ENCODE measurements at regions not wholly inside any gene's neighbourhood (a gene's known extent, or its start where the extent isn't known, plus 50 kb on each side); places are given as distances from the start of the nearest gene placed in this dataset.

DNA sequence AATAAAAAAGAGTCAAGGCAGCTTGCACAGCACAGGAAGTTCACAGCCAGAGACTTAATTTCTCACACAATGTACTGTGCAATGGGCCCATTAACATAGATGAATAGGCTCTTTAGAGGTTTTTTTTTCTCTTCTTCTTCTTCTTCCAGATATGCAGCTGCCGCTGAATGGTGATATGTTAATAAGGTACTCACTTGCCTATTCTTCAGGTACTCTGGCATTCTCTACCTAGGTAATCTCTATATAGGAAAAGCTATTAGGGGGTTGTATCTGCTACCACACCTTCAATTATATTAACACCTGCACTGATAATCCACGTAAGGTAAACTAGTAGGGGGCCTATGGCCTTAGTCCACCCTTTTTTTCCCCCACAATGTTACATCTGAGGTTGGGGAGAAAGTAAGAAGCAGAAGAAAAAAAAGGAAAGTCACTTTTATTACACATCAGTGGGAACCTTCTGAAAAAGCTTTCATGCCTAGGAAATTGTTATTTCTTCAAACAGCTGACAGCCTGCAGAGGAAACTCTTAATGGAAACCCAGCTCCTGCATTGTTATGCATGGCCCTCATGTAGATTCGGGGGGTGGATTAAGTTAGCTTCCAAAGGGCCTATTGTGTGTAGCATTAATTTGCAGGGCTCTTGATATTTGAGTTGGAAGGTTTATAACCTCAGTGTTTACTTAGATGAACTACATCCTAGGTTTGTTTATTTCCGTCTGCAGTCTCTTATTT lies 525.5 kb downstream of the ZIC1 start:
- DNase-seq (ENCODE audit: low read depth, low spot score), result no peak
- in situ Hi-C loops (cut with HindIII; ENCODE audit: low pct_unique_long_range_greater_than_20kb, low sequenced_read_pairs), result no loop called here

GRCh38 chr3:147937341-147937740 lies 528.2 kb downstream of the ZIC1 start:
- in situ Hi-C loops (cut with HindIII; ENCODE audit: low pct_unique_long_range_greater_than_20kb, low sequenced_read_pairs), result no loop called here
- DNase-seq (ENCODE audit: low read depth, low spot score), result peak; percentile 40

DNA sequence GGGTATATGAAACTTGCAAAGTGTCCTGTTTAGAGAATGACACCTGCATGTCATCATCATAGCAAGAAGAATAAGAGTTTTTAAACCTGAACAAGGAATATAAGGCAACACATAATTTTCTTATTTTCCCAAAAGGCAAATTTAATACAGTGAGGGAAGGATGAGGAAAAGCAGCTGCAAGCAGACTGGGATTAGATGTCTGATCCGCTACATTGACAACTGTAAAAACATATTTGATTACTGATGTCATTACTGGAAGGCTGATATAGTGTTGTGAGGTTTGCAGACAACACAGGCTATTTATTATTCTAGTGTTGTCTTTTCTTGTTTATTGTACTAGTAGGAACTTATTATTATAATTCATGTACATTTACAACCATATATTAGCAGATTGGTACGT lies 528.7 kb downstream of the ZIC1 start:
- DNase-seq (ENCODE audit: low read depth, low spot score), result no peak
- in situ Hi-C loops (cut with HindIII; ENCODE audit: low pct_unique_long_range_greater_than_20kb, low sequenced_read_pairs), result no loop called here

DNA sequence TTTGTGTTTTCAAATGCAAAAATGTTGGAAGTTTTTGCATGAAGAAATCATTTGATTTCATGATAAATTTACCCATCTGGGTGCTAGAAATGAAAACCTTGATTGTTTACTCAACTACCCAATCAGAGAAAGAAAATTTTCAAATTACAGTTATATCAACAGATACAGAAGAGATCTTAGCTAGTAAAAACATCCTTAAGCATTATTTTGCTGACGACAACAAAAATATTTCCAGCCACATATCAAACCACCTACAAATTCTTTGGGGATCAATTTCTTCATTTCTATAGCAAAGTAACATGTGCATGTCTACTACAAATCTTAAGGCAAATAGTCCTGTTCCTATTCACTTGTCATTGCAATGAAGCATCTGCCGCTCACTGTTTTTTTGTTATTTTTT lies 530.3 kb downstream of the ZIC1 start:
- DNase-seq (ENCODE audit: low read depth, low spot score), result no peak
- in situ Hi-C loops (cut with HindIII; ENCODE audit: low pct_unique_long_range_greater_than_20kb, low sequenced_read_pairs), result no loop called here

DNA sequence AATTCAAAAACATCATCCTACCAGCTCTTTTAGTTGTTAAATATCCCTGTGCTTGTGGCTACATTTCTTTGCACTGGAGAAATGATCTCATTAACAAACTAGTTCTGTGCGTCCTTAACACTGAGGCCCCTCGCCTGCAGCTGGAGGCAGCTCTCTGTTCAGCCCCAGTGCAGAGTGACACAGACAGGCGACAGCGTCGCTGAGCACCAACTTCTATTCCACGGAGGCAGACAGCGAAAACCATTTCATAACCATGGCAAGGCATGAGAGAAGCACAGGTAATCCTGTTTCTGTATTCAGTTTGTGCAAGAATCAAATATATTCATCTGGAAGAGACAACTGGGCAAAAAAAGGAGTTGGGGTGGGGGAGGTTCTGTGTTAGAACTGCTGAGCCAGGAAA lies 530.7 kb downstream of the ZIC1 start:
- in situ Hi-C loops (cut with HindIII; ENCODE audit: low pct_unique_long_range_greater_than_20kb, low sequenced_read_pairs), result no loop called here
- DNase-seq (ENCODE audit: low read depth, low spot score), result no peak

- in situ Hi-C loops (cut with HindIII; ENCODE audit: low pct_unique_long_range_greater_than_20kb, low sequenced_read_pairs), result no loop called here
- no peak for DNase-seq (ENCODE audit: low read depth, low spot score)
These were observed 531.4 kb downstream of the ZIC1 start for GRCh38 chr3:147940405-147941193.

- in situ Hi-C loops (cut with HindIII; ENCODE audit: low pct_unique_long_range_greater_than_20kb, low sequenced_read_pairs), result no loop called here
- DNase-seq (ENCODE audit: low read depth, low spot score), result no peak
These were observed 532.8 kb downstream of the ZIC1 start for GRCh38 chr3:147941969-147942368.

DNA sequence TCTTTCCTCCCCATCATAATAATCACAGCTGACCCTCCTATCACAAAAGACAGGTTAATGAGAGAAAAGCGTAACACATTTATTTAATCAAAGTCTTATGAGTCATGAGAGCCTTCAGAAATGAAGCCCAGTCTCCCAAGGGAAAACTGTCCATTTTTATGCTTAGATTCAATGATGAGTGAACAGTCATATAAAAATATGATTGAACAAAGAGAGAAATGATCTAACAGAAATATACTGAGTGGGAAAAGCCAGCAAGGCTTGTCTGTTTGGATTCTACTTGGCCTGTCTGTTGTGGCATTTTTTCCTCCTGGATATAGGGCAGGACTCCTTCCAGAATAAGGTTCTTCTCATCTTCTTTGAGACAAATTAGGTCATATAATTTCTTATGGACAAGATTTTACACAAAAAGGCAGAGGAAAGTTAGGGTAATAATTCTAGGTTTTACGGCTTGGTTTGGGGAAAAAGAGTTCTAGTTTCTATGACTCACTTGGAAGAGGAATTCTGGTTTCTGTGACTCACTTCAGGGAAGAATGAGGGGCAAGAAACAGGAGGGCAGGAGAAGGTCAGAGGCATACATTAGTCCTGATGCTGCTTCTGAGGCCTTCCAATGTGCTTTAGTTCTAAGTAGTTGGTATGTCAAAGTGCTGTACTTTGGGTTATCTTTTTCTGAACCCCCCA lies 534.2 kb downstream of the ZIC1 start:
- in situ Hi-C loops (cut with HindIII; ENCODE audit: low pct_unique_long_range_greater_than_20kb, low sequenced_read_pairs), result no loop called here
- peak; percentile 32 for DNase-seq (ENCODE audit: low read depth, low spot score)

GRCh38 chr3:147945968-147946519 lies 536.9 kb downstream of the ZIC1 start:
- DNase-seq (ENCODE audit: low read depth, low spot score), result peak; percentile 82
- in situ Hi-C loops (cut with HindIII; ENCODE audit: low pct_unique_long_range_greater_than_20kb, low sequenced_read_pairs), result no loop called here

DNA sequence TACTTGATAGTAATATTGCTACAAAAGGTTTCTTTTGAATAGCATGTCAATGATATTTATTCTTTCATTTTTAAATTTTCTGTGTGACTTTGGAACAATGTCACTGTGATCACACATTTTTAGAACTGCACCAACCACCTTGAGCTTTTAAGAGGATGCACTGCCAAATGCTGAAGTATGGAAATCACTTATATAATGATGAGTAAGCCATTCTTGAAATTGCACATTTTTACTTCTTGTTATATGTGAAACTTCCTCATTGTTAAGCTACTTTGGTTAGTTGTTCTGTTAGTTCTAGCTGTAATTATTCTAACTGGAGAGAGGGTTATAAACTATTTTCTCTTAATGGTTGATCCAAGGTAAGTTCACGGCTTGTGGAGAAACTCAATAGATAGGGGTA lies 547.5 kb downstream of the ZIC1 start:
- in situ Hi-C loops (cut with HindIII; ENCODE audit: low pct_unique_long_range_greater_than_20kb, low sequenced_read_pairs), result no loop called here
- no peak for DNase-seq (ENCODE audit: low read depth, low spot score)

DNA sequence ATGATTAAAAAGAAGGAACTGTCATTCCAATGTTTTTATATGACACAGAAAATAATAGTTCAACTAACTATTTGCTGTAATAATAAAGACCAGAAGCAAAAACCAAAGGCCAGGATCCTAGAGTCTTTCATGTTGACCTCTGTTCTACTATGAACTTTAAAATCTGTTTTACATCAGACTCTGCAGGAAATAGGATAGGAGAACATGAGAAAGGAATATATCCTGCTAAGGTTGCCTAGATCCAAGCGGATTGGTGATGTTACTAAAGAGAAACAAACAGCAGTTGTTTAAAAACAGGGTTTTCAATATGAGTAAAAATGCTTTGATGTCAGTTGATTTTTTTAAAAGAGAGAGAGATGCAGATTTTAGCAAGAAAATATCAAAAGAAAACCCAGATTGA lies 549.6 kb downstream of the ZIC1 start:
- in situ Hi-C loops (cut with HindIII; ENCODE audit: low pct_unique_long_range_greater_than_20kb, low sequenced_read_pairs), result no loop called here
- no peak for DNase-seq (ENCODE audit: low read depth, low spot score)

DNA sequence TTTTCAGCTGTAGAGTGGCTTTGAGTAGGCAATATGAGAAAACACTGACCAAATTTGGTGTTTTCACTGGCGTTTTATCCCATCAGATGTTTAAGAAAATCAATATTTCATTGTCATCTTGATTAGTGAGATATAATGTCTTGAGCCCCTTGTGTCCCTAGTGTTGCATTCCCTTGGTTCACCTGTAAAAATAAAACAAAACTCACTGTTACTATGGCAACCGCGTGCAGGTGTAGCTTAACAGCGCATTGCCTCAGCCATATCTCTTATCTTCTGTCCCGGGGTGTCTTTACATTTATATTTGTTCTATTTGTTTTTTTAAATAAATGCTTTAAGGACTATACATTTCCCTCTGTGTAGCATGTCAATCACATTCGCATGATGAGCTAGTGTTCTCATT lies 551.6 kb downstream of the ZIC1 start:
- DNase-seq (ENCODE audit: low read depth, low spot score), result no peak
- in situ Hi-C loops (cut with HindIII; ENCODE audit: low pct_unique_long_range_greater_than_20kb, low sequenced_read_pairs), result no loop called here

GRCh38 chr3:147962408-147963164 lies 553.4 kb downstream of the ZIC1 start:
- DNase-seq (ENCODE audit: low read depth, low spot score), result no peak
- in situ Hi-C loops (cut with HindIII; ENCODE audit: low pct_unique_long_range_greater_than_20kb, low sequenced_read_pairs), result no loop called here

DNA sequence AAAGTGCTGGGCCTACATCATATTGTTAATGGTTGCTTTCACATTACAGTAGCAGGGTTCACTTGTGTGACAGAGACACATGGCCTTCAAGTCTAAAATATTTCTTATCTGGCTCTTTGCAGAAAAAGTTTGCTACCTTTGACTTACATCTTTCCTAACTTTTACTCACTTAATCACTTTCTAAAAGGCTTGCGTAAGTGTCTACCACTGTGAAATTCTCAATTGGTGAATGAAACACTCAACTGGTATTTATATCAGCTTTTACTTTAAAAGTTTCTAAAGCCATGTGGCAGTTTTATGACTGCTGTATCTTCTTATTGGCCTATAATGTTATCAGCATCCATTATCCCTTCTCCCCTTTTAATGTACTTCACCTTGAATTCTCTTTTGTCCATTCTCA lies 554.5 kb downstream of the ZIC1 start:
- in situ Hi-C loops (cut with HindIII; ENCODE audit: low pct_unique_long_range_greater_than_20kb, low sequenced_read_pairs), result no loop called here
- no peak for DNase-seq (ENCODE audit: low read depth, low spot score)

DNA sequence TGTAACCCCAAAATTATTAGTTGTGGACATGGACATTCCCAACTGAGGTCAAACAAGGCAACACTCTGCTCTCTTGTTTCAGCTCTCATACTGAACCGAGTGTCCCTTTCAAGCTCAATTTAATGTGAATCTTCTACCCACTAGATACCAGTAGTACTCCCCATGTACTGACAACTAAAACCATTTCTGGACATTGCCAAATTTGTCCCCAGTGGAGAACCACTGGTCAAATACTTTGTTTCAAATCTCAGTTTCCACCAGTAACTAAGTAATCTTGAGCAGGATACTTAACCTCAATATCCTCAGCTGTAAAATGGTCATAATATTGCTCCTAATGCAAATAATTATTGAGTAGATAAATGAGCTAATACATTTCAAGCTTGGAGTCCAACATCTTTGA lies 566.0 kb downstream of the ZIC1 start:
- DNase-seq (ENCODE audit: low read depth, low spot score), result no peak
- in situ Hi-C loops (cut with HindIII; ENCODE audit: low pct_unique_long_range_greater_than_20kb, low sequenced_read_pairs), result no loop called here

GRCh38 chr3:147977001-147977400 lies 567.8 kb downstream of the ZIC1 start:
- DNase-seq (ENCODE audit: low read depth, low spot score), result no peak
- in situ Hi-C loops (cut with HindIII; ENCODE audit: low pct_unique_long_range_greater_than_20kb, low sequenced_read_pairs), result no loop called here

GRCh38 chr3:147987549-147987948 lies 578.4 kb downstream of the ZIC1 start:
- in situ Hi-C loops (cut with HindIII; ENCODE audit: low pct_unique_long_range_greater_than_20kb, low sequenced_read_pairs), result no loop called here
- DNase-seq (ENCODE audit: low read depth, low spot score), result no peak

GRCh38 chr3:147989344-147989743 lies 580.2 kb downstream of the ZIC1 start:
- in situ Hi-C loops (cut with HindIII; ENCODE audit: low pct_unique_long_range_greater_than_20kb, low sequenced_read_pairs), result no loop called here
- no peak for DNase-seq (ENCODE audit: low read depth, low spot score)
